ENCODE measurements at regions not wholly inside any gene's neighbourhood (a gene's known extent, or its start where the extent isn't known, plus 50 kb on each side); places are given as distances from the start of the nearest gene placed in this dataset.
A peak's percentile ranks its signal among the peaks of the same experiment; 100 is the strongest.
"Not testable (repeated sequence)": the region's sequence is repeated elsewhere in the genome, so short reads cannot be mapped to it uniquely, and the experiment has no call there.

DNA sequence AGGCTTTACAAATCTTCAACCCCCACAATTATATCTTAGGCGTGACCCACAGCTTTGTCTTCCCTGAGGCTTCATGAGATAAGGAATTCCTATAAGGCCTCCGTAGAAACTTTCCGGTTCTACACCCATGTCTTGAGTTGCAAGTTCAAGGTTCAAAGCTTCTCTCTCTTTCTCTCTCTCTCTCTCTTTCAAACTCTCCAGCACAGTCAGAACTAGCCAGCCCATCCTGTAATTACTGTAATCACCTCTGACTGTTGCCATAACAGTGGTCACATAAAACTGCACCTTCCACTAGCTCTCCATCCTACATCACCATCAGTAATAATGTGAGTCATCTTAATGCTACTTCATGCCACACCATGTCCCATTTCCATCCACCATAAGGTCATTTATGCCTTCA is 90.0 kb upstream of the NFASC start:
- H3K4me3 ChIP-seq, result no peak overlapping the region
- TF ChIP-seq, protein P1, sequence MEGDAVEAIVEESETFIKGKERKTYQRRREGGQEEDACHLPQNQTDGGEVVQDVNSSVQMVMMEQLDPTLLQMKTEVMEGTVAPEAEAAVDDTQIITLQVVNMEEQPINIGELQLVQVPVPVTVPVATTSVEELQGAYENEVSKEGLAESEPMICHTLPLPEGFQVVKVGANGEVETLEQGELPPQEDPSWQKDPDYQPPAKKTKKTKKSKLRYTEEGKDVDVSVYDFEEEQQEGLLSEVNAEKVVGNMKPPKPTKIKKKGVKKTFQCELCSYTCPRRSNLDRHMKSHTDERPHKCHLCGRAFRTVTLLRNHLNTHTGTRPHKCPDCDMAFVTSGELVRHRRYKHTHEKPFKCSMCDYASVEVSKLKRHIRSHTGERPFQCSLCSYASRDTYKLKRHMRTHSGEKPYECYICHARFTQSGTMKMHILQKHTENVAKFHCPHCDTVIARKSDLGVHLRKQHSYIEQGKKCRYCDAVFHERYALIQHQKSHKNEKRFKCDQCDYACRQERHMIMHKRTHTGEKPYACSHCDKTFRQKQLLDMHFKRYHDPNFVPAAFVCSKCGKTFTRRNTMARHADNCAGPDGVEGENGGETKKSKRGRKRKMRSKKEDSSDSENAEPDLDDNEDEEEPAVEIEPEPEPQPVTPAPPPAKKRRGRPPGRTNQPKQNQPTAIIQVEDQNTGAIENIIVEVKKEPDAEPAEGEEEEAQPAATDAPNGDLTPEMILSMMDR (IDR thresholded peaks at IDR 0.05), result no peak
- H3K27ac ChIP-seq, result no peak overlapping the region
- H3K36me3 ChIP-seq (ENCODE audit: insufficient read depth in 1 of 2, low read depth in 1 of 2), result no peaks in the 10 kb centered on the region
- H3K9me3 ChIP-seq, result no peaks in the 10 kb centered on the region
- no peak for DNase-seq
- WGBS, 3 donors, result 83 to 93% (median 89%) methylated on average over 3 of the region's 3 CpGs
- H3K27me3 ChIP-seq (ENCODE audit: insufficient read depth in 3 of 3, low read length in 2 of 3), result peaks cover 0 to 16% (median 0%) of the 10 kb centered on the region in 3 donors
- intact Hi-C loops (cut with DNase I), result no loop called here
- ATAC-seq, result no peak
- H3K4me1 ChIP-seq, result no peaks in the 10 kb centered on the region

DNA sequence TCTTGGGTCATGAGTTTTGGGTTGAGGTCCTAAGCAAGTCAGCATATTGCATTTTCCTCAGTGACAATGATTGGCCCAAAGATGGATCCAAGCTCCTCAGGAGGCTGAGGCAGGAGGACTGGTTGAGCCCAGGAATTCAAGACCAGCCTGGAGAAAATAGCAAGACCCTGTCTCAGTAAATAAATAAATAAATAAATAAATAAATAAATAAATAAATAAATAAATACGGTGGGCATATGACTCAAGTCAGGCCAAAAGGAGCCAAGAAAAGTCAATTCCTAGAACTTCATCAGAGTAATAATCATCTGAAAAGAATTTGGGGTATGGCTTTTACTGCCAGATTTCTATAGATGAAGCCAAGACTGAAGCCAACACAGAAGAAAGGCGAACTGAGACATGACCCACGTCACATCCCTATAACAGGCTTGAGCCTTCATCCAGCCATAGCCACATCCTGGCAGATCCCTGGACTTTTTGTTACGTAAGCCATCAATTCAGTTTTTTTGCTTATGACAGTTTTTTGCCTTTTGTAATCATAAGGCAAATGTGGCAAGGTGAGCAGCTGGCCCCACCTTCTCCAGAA is 88.5 kb upstream of the NFASC start:
- WGBS, 3 donors, result 37 to 48% (median 45%) methylated on average over 4 of the region's 4 CpGs
- peaks cover 0 to 19% (median 3%) of the 10 kb centered on the region in 3 donors for H3K27me3 ChIP-seq (ENCODE audit: insufficient read depth in 3 of 3, low read length in 2 of 3)
- H3K4me3 ChIP-seq, result no peak overlapping the region
- DNase-seq (no peak), ATAC-seq (no peak)
- H3K27ac ChIP-seq, result no peak overlapping the region
- no peaks in the 10 kb centered on the region for H3K9me3 ChIP-seq
- intact Hi-C loops (cut with DNase I), result no loop called here
- TF ChIP-seq, protein P1 (IDR thresholded peaks at IDR 0.05), result no peak
- no peaks in the 10 kb centered on the region for H3K36me3 ChIP-seq (ENCODE audit: insufficient read depth in 1 of 2, low read depth in 1 of 2)
- no peaks in the 10 kb centered on the region for H3K4me1 ChIP-seq

DNA sequence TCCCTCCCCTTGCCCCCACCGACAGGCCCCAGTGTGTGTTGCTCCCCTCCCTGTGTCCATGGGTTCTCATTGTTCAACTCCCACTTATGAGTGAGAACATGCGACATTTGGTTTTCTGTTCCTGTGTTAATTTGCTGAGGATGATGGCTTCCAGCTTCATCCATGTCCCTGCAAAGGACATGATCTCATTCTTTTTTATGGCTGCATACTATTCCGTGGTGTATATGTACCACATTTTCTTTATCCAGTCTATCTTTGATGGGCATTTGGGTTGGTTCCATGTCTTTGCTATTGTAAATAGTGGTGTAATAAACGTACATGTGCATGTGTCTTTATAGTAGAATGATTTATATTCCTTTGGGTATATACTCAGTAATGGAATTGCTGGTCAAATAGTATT is 85.6 kb upstream of the NFASC start:
- H3K4me3 ChIP-seq; ATAC-seq; DNase-seq; intact Hi-C loops (cut with DNase I); H3K9me3 ChIP-seq; H3K27ac ChIP-seq; H3K36me3 ChIP-seq (ENCODE audit: insufficient read depth in 1 of 2, low read depth in 1 of 2); H3K4me1 ChIP-seq: not testable (repeated sequence)
- H3K27me3 ChIP-seq (ENCODE audit: insufficient read depth in 3 of 3, low read length in 2 of 3), result peaks cover 0 to 38% (median 3%) of the 10 kb centered on the region in 3 donors
- 81 to 88% (median 82%) methylated on average over 4 of the region's 4 CpGs for WGBS, 3 donors

GRCh38 chr1:204788470-204788869 is 82.2 kb upstream of the NFASC start:
- Histone ChIP-seq H3K4me1 (no peaks in the 10 kb centered on the region), H3K36me3 (ENCODE audit: insufficient read depth in 1 of 2, low read depth in 1 of 2) (no peaks in the 10 kb centered on the region), H3K27me3 (ENCODE audit: insufficient read depth in 3 of 3, low read length in 2 of 3) (peaks cover 0 to 42% (median 3%) of the 10 kb centered on the region in 3 donors), H3K4me3 (no peak overlapping the region), H3K27ac (no peak overlapping the region), H3K9me3 (no peaks in the 10 kb centered on the region)
- DNase-seq, result no peak
- TF ChIP-seq, protein P1 (IDR thresholded peaks at IDR 0.05), result no peak
- ATAC-seq, result no peak
- intact Hi-C loops (cut with DNase I), result no loop called here

DNA sequence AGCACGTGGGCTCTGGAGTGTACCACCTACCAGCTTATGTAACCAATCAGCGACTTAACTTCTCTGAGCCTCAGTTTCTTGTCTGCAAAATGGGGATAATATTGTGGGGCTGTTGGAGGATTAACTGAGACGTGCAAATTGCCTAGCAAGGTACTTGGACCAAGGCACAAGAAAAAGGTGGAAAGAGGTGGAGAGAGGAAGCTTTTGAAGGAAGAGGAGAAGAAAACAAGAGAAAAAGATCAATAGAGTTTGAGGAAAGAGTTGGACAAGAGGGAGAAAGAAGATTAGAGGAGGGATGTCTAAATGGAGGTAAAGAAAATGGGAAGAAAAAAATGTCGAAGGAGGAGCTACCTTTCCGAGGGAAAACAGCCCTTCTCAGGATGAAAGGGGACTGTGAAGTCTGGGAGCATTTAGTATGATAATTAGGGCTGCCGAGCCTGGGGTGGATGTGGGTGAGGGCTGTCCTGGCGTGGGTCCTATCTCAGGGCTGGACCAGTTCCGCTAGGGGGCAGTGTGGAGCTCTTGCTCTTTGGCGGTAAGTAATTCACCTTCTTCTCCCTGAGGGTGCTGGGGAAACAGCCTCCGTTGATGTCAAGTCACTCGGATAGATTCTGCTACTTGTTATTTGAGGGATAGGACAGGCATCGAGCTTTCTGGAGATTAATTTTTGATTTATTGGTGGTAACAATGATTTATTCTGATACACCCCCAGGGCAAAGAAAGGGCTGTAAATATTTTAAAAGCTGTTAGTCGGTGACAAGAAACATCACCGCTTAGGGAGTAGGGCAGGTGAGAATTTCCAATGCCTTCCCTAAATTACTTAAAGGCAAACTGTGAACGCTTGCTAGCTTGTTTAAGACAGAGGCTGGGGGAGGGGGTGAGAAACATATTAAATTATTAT is 79.0 kb upstream of the NFASC start:
- peaks cover 0 to 38% (median 0%) of the 10 kb centered on the region in 3 donors for H3K27me3 ChIP-seq (ENCODE audit: insufficient read depth in 3 of 3, low read length in 2 of 3)
- WGBS, 3 donors, result 26 to 28% (median 27%) methylated on average over 15 of the region's 15 CpGs
- no peaks in the 10 kb centered on the region for H3K4me1 ChIP-seq
- TF ChIP-seq, protein P1 (IDR thresholded peaks at IDR 0.05), result peak; percentile 56
- ATAC-seq (peak in 1 of 4 donors; percentile 54), DNase-seq (peak; percentile 64 to 73)
- H3K4me3 ChIP-seq, result no peak overlapping the region
- no peaks in the 10 kb centered on the region for H3K36me3 ChIP-seq (ENCODE audit: insufficient read depth in 1 of 2, low read depth in 1 of 2)
- H3K27ac ChIP-seq, result no peak overlapping the region
- intact Hi-C loops (cut with DNase I), result no loop called here
- no peaks in the 10 kb centered on the region for H3K9me3 ChIP-seq

All from psoas muscle (tissue), 7 donors.